Parathyroid adenoma (tissue), 2 donors: ENCODE measurements at regions not wholly inside any gene's neighbourhood (a gene's known extent, or its start where the extent isn't known, plus 50 kb on each side); places are given as distances from the start of the nearest gene placed in this dataset.

ENCODE experiments used
- H2AFZ ChIP-seq: fragments of 300-600 bp; sonication (generic); one replicate; pipeline ENCODE4 v1.7.0; 2017; ENCODE audit warnings: antibody characterized with exemption, mild to moderate bottlenecking
- H3K27ac ChIP-seq: fragments of 300-600 bp; sonication (generic); one replicate; pipeline ENCODE4 v1.7.0; 2017
- H3K27me3 ChIP-seq: fragments of 300-600 bp; sonication (generic); one replicate; pipeline ENCODE4 v1.7.0; 2017; ENCODE audit warnings: low read length; ENCODE audit not compliant: control insufficient read depth, insufficient read depth
- H3K36me3 ChIP-seq: fragments of 300-600 bp; sonication (generic); one replicate; pipeline ENCODE4 v1.7.0; 2017; ENCODE audit warnings: low read length; ENCODE audit not compliant: control insufficient read depth, insufficient read depth
- H3K4me1 ChIP-seq: fragments of 300-600 bp; sonication (generic); one replicate; pipeline ENCODE4 v1.7.0; 2017; ENCODE audit warnings: control low read depth
- H3K4me2 ChIP-seq: fragments of 300-600 bp; sonication (generic); one replicate; pipeline ENCODE4 v1.7.0; 2017; ENCODE audit warnings: low read length
- H3K4me3 ChIP-seq: fragments of 300-600 bp; sonication (generic); one replicate; pipeline ENCODE4 v1.7.0; 2017; ENCODE audit warnings: low read depth, low read length
- H3K79me2 ChIP-seq: fragments of 300-600 bp; sonication (generic); one replicate; pipeline ENCODE4 v1.7.0; 2017; ENCODE audit warnings: control low read depth
- H3K9ac ChIP-seq: fragments of 300-600 bp; sonication (generic); one replicate; pipeline ENCODE4 v1.7.0; 2017; ENCODE audit warnings: mild to moderate bottlenecking
- H3K9me3 ChIP-seq: fragments of 300-600 bp; sonication (generic); one replicate; pipeline ENCODE4 v1.7.0; 2017; ENCODE audit warnings: low read length; ENCODE audit not compliant: control insufficient read depth
- TF ChIP-seq, protein P1 (sequence below): fragments of 300-600 bp; sonication (generic); IDR thresholded peaks from one replicate; pipeline ENCODE4 v1.7.0; 2017; ENCODE audit warnings: antibody characterized with exemption, mild to moderate bottlenecking
- donor health status: primary hyperparathyroidism.

GRCh38 chr9:108413809-108414208, 442.0 kb downstream of the ACTL7B start:
- Histone ChIP-seq H3K27me3 (no peaks in the 10 kb centered on the region), H3K36me3 (no peaks in the 10 kb centered on the region), H3K9me3 (no peaks in the 10 kb centered on the region), H3K9ac (no peak overlapping the region), H3K4me2 (no peak overlapping the region), H3K4me1 (no peaks in the 10 kb centered on the region), H3K27ac (no peak overlapping the region), H2AFZ (no peak overlapping the region), H3K79me2 (no peaks in the 10 kb centered on the region), H3K4me3 (no peak overlapping the region)
- TF ChIP-seq, protein P1, sequence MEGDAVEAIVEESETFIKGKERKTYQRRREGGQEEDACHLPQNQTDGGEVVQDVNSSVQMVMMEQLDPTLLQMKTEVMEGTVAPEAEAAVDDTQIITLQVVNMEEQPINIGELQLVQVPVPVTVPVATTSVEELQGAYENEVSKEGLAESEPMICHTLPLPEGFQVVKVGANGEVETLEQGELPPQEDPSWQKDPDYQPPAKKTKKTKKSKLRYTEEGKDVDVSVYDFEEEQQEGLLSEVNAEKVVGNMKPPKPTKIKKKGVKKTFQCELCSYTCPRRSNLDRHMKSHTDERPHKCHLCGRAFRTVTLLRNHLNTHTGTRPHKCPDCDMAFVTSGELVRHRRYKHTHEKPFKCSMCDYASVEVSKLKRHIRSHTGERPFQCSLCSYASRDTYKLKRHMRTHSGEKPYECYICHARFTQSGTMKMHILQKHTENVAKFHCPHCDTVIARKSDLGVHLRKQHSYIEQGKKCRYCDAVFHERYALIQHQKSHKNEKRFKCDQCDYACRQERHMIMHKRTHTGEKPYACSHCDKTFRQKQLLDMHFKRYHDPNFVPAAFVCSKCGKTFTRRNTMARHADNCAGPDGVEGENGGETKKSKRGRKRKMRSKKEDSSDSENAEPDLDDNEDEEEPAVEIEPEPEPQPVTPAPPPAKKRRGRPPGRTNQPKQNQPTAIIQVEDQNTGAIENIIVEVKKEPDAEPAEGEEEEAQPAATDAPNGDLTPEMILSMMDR, result no peak

- Histone ChIP-seq H3K4me1 (no peaks in the 10 kb centered on the region), H3K27me3 (no peaks in the 10 kb centered on the region), H3K9ac (no peak overlapping the region), H3K4me3 (no peak overlapping the region), H3K27ac (no peak overlapping the region), H3K4me2 (no peak overlapping the region), H2AFZ (no peak overlapping the region), H3K36me3 (no peaks in the 10 kb centered on the region), H3K9me3 (no peaks in the 10 kb centered on the region), H3K79me2 (no peaks in the 10 kb centered on the region)
- TF ChIP-seq, protein P1, result no peak
Observed at GRCh38 chr9:108412755-108413154, 443.0 kb downstream of the ACTL7B start.

DNA sequence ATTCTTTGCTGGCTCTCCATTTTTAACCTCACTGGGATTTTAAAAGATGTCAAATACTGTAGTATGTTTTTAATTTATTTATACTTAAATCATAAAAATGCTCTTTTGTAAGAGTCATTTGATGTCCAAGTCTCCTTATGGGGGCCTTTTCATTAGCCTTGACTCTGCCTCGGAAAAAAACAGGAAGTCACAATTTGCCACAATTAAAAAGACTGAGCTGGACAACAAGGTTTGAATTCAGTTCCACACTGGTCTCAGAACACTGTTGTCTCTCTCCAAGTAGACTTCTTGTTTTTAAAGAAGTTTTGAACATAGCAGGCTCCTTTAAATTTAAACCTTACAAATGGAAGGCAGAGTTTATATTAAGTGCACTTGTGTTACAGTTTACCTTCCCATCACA, 444.2 kb downstream of the ACTL7B start:
- Histone ChIP-seq H3K9ac (no peak overlapping the region), H2AFZ (no peak overlapping the region), H3K36me3 (no peaks in the 10 kb centered on the region), H3K4me1 (no peaks in the 10 kb centered on the region), H3K9me3 (no peaks in the 10 kb centered on the region), H3K4me3 (no peak overlapping the region), H3K27me3 (no peaks in the 10 kb centered on the region), H3K79me2 (no peaks in the 10 kb centered on the region), H3K27ac (no peak overlapping the region), H3K4me2 (no peak overlapping the region)
- TF ChIP-seq, protein P1, result no peak

GRCh38 chr9:108410161-108410560, 445.6 kb downstream of the ACTL7B start:
- Histone ChIP-seq H3K79me2 (no peaks in the 10 kb centered on the region), H3K4me2 (no peak overlapping the region), H3K9me3 (no peaks in the 10 kb centered on the region), H3K4me3 (no peak overlapping the region), H2AFZ (no peak overlapping the region), H3K27ac (no peak overlapping the region), H3K9ac (no peak overlapping the region), H3K27me3 (no peaks in the 10 kb centered on the region), H3K4me1 (no peaks in the 10 kb centered on the region), H3K36me3 (no peaks in the 10 kb centered on the region)
- TF ChIP-seq, protein P1, result no peak

DNA sequence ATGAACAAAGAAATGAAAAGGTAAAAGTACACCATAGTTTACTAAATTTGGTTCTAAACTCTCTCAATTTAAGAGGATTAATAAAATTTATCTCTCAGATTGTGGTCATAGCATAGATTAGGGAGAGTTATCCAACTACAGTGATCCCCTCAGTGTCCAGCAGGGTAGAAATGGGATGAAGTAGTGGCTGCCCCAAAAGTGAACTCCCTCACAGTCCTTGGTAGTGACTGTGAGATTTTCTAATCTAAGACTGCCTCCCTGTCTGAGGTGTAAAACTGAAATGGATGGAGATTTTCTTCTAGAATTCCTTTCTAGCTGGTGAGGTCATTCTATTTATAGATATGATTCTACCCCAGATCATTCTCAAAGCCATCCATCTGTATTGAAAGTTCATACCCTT, 455.5 kb downstream of the ACTL7B start:
- Histone ChIP-seq H3K79me2 (no peaks in the 10 kb centered on the region), H3K9me3 (no peaks in the 10 kb centered on the region), H3K27me3 (no peaks in the 10 kb centered on the region), H3K4me1 (no peaks in the 10 kb centered on the region), H3K4me2 (no peak overlapping the region), H2AFZ (no peak overlapping the region), H3K9ac (no peak overlapping the region), H3K4me3 (no peak overlapping the region), H3K36me3 (no peaks in the 10 kb centered on the region), H3K27ac (no peak overlapping the region)
- TF ChIP-seq, protein P1, result no peak
